NCI-H345 treated with DMSO at 0.1 percent for 48 hours (cell line): ENCODE measurements at regions not wholly inside any gene's neighbourhood (a gene's known extent, or its start where the extent isn't known, plus 50 kb on each side); places are given as distances from the start of the nearest gene placed in this dataset.

Experiments
- DNase-seq: peaks from one replicate; lab custom pipeline; 2025; ENCODE audit not compliant: unreplicated experiment; lab: John Stamatoyannopoulos, UW

GRCh38 chr12:19572920-19573558 lies 133.7 kb downstream of the AEBP2 start:
- peak; percentile 21 for DNase-seq

GRCh38 chr12:19573866-19574265 lies 134.6 kb downstream of the AEBP2 start:
- no peak for DNase-seq

- DNase-seq, result no peak
These were observed 135.3 kb downstream of the AEBP2 start for GRCh38 chr12:19574601-19575000.

- DNase-seq, result peak; percentile 46
These were observed 136.3 kb downstream of the AEBP2 start for GRCh38 chr12:19575337-19576243.

- DNase-seq, result no peak
These were observed 137.4 kb downstream of the AEBP2 start for GRCh38 chr12:19576506-19577280.

GRCh38 chr12:19577281-19577530 lies 137.9 kb downstream of the AEBP2 start:
- DNase-seq, result no peak

GRCh38 chr12:19584732-19585131 lies 145.4 kb downstream of the AEBP2 start:
- DNase-seq, result no peak

GRCh38 chr12:19588951-19589350 lies 149.7 kb downstream of the AEBP2 start:
- DNase-seq, result no peak

- no peak for DNase-seq
These were observed 152.7 kb downstream of the AEBP2 start for GRCh38 chr12:19591951-19592350.

GRCh38 chr12:19596434-19597166 lies 157.3 kb downstream of the AEBP2 start:
- no peak for DNase-seq

GRCh38 chr12:19597167-19598026 lies 158.1 kb downstream of the AEBP2 start:
- DNase-seq, result no peak

- no peak for DNase-seq
These were observed 166.4 kb downstream of the AEBP2 start for GRCh38 chr12:19605720-19606119.

- no peak for DNase-seq
These were observed 168.7 kb downstream of the AEBP2 start for GRCh38 chr12:19608039-19608438.

GRCh38 chr12:19613051-19613535 lies 173.8 kb downstream of the AEBP2 start:
- no peak for DNase-seq

- no peak for DNase-seq
These were observed 175.5 kb downstream of the AEBP2 start for GRCh38 chr12:19614601-19615383.

- DNase-seq, result no peak
These were observed 176.1 kb downstream of the AEBP2 start for GRCh38 chr12:19615384-19615725.

- no peak for DNase-seq
These were observed 177.5 kb downstream of the AEBP2 start for GRCh38 chr12:19616781-19617180.

GRCh38 chr12:19620222-19620621 lies 180.9 kb downstream of the AEBP2 start:
- no peak for DNase-seq

- DNase-seq, result no peak
These were observed 184.6 kb downstream of the AEBP2 start for GRCh38 chr12:19623751-19624399.
